Effector memory CD4-positive, alpha-beta T cell (primary cell): ENCODE measurements at regions not wholly inside any gene's neighbourhood (a gene's known extent, or its start where the extent isn't known, plus 50 kb on each side); places are given as distances from the start of the nearest gene placed in this dataset.

Source experiments
- DNase-seq, 3 donors: peaks; one replicate each; pipeline ENCODE4 v3.0.0-alpha.2; 2020
- H3K27ac ChIP-seq: 2 replicates; pipeline ENCODE4 v1.7.0; 2013; ENCODE audit warnings: mild to moderate bottlenecking, low read length, moderate library complexity; ENCODE audit not compliant: insufficient read depth, poor library complexity, severe bottlenecking
- H3K27me3 ChIP-seq: replicated peaks from 2 replicates; pipeline ENCODE4 v1.7.0; 2013; ENCODE audit warnings: mild to moderate bottlenecking, low read length; ENCODE audit not compliant: insufficient read depth, control insufficient read depth, poor library complexity, severe bottlenecking
- H3K36me3 ChIP-seq: 2 replicates; pipeline ENCODE4 v1.7.0; 2013; ENCODE audit warnings: mild to moderate bottlenecking, low read length, moderate library complexity; ENCODE audit not compliant: control insufficient read depth, insufficient read depth
- H3K4me1 ChIP-seq: 2 replicates; pipeline ENCODE4 v1.7.0; 2013; ENCODE audit warnings: low read length, mild to moderate bottlenecking; ENCODE audit not compliant: control insufficient read depth, insufficient read depth, poor library complexity, severe bottlenecking
- H3K4me3 ChIP-seq: 2 replicates; pipeline ENCODE4 v1.7.0; 2013; ENCODE audit warnings: low read length, low read depth, mild to moderate bottlenecking; ENCODE audit not compliant: insufficient read depth, poor library complexity, severe bottlenecking
- H3K9me3 ChIP-seq: 2 replicates; pipeline ENCODE4 v1.7.0; 2013; ENCODE audit warnings: mild to moderate bottlenecking, low read length, moderate library complexity; ENCODE audit not compliant: control insufficient read depth

DNA sequence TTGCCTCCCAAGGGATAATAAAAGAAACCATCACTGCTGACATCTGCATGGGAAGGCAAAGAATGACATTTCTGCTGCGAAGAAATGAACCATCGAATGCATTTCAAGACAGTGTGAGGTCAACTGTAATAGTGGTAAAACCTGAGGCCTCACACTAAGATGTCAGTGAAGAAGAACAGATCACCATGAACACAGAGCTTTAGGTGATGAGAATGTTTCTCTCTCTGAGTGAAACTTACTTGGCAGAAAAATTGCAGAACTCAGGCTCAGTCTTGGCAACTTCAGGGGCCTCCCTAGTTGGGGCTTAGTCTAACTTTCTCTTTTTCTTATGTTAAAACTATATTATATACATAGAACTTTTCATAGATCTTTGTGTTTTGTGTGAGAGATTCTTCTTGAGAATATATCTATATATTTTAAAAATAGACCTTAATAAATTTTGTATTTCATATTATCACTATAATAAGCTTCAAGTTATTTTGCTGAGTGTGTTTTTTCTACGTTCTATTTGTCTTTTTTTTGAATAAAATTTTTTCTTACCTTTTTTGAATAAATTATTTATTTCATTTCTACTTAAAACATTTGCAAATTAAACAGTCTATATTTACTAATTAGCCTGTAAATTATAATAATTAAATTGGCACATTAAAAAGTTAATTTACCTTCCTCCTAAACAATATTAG lies 427.5 kb upstream of the TRIB2 start:
- no peaks in the 10 kb centered on the region for H3K27me3 ChIP-seq
- H3K36me3 ChIP-seq: no peaks in the 10 kb centered on the region
- H3K4me1 ChIP-seq: peaks cover 5% of the 10 kb centered on the region
- DNase-seq: no peak
- no peaks in the 10 kb centered on the region for H3K9me3 ChIP-seq
- no peak overlapping the region for H3K27ac ChIP-seq
- H3K4me3 ChIP-seq: no peak overlapping the region

GRCh38 chr2:12291303-12291702 lies 425.4 kb upstream of the TRIB2 start:
- no peak for DNase-seq
- no peaks in the 10 kb centered on the region for H3K27me3 ChIP-seq

DNA sequence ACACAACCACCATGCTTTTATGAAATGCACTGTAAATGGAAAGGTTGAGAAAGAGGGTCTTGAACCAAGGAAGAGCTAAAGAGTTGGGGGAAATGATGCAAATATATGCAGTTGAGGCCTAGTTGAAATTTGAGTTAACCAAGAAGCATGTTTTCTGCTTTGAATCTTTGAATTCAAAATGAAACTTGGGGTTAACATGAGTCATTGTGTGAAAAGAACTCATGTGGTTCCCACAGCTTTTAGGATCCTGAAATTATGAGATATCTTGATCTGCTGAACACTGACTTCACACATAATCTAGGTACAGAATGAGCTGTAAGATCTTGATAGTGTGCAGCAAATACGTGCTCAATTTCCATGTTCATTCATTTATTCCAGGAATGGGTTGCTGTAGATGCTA lies 422.9 kb upstream of the TRIB2 start:
- no peak overlapping the region for H3K27ac ChIP-seq
- DNase-seq: no peak
- no peaks in the 10 kb centered on the region for H3K36me3 ChIP-seq
- H3K9me3 ChIP-seq: no peaks in the 10 kb centered on the region
- H3K4me3 ChIP-seq: no peak overlapping the region
- H3K4me1 ChIP-seq: no peaks in the 10 kb centered on the region
- H3K27me3 ChIP-seq: no peaks in the 10 kb centered on the region

More at GRCh38 chr2:12291303-12291702, 425.4 kb upstream of the TRIB2 start:
- H3K27ac ChIP-seq: no peak overlapping the region
- H3K9me3 ChIP-seq: no peaks in the 10 kb centered on the region
- no peak overlapping the region for H3K4me3 ChIP-seq
- peaks cover 5% of the 10 kb centered on the region for H3K4me1 ChIP-seq
- no peaks in the 10 kb centered on the region for H3K36me3 ChIP-seq

DNA sequence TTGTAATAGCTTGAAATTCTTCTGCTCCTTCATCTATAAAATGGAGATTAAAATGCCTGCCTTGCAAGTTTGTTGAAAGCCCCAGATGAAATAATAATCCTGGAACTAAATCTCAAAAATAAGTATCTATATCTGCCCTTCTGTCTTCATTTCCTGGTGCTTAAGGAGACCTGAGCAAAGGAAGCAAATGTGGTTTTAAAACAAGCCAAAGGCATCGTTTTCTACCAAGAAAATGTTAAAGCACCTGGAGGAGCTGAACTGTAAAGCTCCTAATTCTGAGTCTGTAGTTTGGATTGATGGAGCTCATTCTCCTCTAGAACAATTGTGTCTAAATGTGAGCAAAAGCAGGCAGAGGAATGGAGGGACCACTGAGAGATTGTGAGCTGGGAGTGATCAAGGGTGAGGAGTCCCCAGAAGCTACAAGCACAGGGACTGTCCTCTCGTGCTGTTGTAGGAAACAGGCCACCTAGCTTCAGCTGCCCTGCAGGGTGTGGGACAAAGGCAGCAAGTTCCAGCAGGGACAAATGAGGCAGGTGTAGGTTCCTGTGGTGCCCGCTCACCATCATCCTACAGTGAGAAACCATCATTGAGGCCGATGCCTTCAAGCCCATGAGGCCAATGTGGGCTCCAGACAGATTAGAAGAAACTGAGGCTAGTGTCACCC lies 420.7 kb upstream of the TRIB2 start:
- no peaks in the 10 kb centered on the region for H3K9me3 ChIP-seq
- H3K4me1 ChIP-seq: no peaks in the 10 kb centered on the region
- DNase-seq: no peak
- no peaks in the 10 kb centered on the region for H3K36me3 ChIP-seq
- no peak overlapping the region for H3K4me3 ChIP-seq
- H3K27me3 ChIP-seq: no peaks in the 10 kb centered on the region
- H3K27ac ChIP-seq: no peak overlapping the region

- DNase-seq: no peak
- H3K4me1 ChIP-seq: peaks cover 2% of the 10 kb centered on the region
- no peaks in the 10 kb centered on the region for H3K9me3 ChIP-seq
- no peak overlapping the region for H3K4me3 ChIP-seq
- no peak overlapping the region for H3K27ac ChIP-seq
- no peaks in the 10 kb centered on the region for H3K27me3 ChIP-seq
- H3K36me3 ChIP-seq: no peaks in the 10 kb centered on the region
These were observed 419.8 kb upstream of the TRIB2 start for GRCh38 chr2:12296915-12297314.

GRCh38 chr2:12298352-12298751 lies 418.4 kb upstream of the TRIB2 start:
- no peaks in the 10 kb centered on the region for H3K36me3 ChIP-seq
- no peak overlapping the region for H3K27ac ChIP-seq
- peaks cover 11% of the 10 kb centered on the region for H3K4me1 ChIP-seq
- H3K27me3 ChIP-seq: no peaks in the 10 kb centered on the region
- no peaks in the 10 kb centered on the region for H3K9me3 ChIP-seq
- no peak overlapping the region for H3K4me3 ChIP-seq
- DNase-seq: no peak

DNA sequence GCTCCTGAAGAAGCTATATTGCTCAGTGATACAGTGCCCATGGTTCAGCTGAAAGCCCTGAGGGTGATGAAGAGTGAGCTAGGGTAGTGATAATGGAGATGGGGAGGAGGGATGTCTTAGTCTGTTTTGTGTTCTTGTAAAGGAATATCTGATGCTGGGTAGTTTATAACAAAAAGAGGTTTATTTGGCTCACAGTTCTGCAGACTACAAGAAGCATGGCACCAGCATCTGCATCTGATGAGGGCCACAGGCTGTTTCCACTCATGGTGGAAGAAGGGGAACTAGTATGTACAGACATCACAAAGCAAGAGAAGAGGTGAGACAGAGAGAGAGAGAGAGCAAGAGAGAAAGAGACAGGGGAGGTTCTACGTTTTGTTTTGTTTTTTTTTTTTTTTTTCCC lies 417.3 kb upstream of the TRIB2 start:
- no peak overlapping the region for H3K4me3 ChIP-seq
- DNase-seq: no peak
- H3K4me1 ChIP-seq: peaks cover 11% of the 10 kb centered on the region
- H3K36me3 ChIP-seq: no peaks in the 10 kb centered on the region
- no peaks in the 10 kb centered on the region for H3K27me3 ChIP-seq
- H3K27ac ChIP-seq: no peak overlapping the region
- no peaks in the 10 kb centered on the region for H3K9me3 ChIP-seq

DNA sequence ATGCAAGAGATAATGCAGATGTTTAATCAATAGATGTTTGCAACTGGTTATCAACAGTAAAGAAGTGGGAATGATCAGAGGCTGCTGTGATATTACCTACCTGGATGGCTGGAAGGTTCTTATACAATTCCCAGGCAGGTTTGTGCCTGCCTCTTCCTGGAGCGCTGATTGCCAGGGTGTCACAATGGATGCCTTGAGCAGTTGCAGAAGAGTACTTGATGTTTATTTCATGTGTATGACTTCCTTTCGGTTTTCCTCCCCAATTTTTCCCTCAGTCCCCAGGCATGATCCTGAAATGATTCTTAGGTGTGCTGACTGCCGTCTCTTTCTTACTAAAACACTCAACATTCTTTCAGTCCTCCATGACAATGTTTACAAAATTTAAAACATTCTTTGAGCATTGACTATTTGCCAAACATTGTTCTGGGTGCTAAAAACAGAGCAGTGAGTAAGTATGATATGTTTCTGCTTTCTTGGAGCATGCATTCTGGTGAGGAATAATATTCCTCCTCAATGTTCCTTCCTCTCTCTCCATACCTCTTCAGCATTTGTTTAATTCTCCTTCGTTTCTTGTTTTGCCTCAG lies 416.6 kb upstream of the TRIB2 start:
- H3K27ac ChIP-seq: no peak overlapping the region
- H3K36me3 ChIP-seq: no peaks in the 10 kb centered on the region
- no peak overlapping the region for H3K4me3 ChIP-seq
- H3K27me3 ChIP-seq: no peaks in the 10 kb centered on the region
- H3K4me1 ChIP-seq: peaks cover 11% of the 10 kb centered on the region
- no peaks in the 10 kb centered on the region for H3K9me3 ChIP-seq
- DNase-seq: no peak

- no peak overlapping the region for H3K4me3 ChIP-seq
- H3K27ac ChIP-seq: no peak overlapping the region
- no peaks in the 10 kb centered on the region for H3K27me3 ChIP-seq
- no peaks in the 10 kb centered on the region for H3K36me3 ChIP-seq
- H3K9me3 ChIP-seq: no peaks in the 10 kb centered on the region
- peaks cover 11% of the 10 kb centered on the region for H3K4me1 ChIP-seq
- no peak for DNase-seq
These were observed 415.8 kb upstream of the TRIB2 start for GRCh38 chr2:12300927-12301326.

DNA sequence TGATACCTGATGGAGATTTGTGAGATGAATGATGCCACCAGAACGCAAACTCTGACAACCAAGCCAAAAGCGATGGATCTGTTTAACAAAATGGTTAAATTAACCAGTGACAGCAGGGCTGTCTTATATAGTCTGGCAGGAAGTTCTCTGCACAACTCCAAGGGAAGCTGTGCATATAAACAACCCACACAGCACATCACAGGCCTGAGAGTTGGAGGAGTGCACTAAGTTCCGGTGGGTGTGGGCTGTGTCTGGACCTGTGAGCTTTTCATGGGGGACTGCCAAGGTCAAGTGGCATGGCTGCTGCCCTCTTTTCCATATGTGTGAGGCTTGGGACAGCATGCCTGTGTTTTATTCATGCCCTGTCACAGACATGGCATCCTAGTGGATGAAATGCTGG lies 414.6 kb upstream of the TRIB2 start:
- no peaks in the 10 kb centered on the region for H3K36me3 ChIP-seq
- H3K27me3 ChIP-seq: no peaks in the 10 kb centered on the region
- no peak for DNase-seq
- H3K9me3 ChIP-seq: no peaks in the 10 kb centered on the region
- H3K27ac ChIP-seq: no peak overlapping the region
- no peak overlapping the region for H3K4me3 ChIP-seq
- H3K4me1 ChIP-seq: peaks cover 11% of the 10 kb centered on the region
